HG03432 (cell line): ENCODE measurements at regions not wholly inside any gene's neighbourhood (a gene's known extent, or its start where the extent isn't known, plus 50 kb on each side); places are given as distances from the start of the nearest gene placed in this dataset.

Source experiments
- ATAC-seq: cut with Tn5 transposase; IDR thresholded peaks from one replicate; pipeline ENCODE4 v1.9.1; 2021; ENCODE audit warnings: mild to moderate bottlenecking, moderate library complexity; ENCODE audit not compliant: unreplicated experiment

GRCh38 chr7:94266238-94266644, 128.5 kb upstream of the COL1A2 start:
- ATAC-seq = no peak

- no peak for ATAC-seq
These were observed 123.9 kb upstream of the COL1A2 start for GRCh38 chr7:94270772-94271171.

- no peak for ATAC-seq
These were observed 121.7 kb upstream of the COL1A2 start for GRCh38 chr7:94272821-94273583.

GRCh38 chr7:94274828-94275227, 119.9 kb upstream of the COL1A2 start:
- ATAC-seq = no peak

GRCh38 chr7:94276027-94276426, 118.7 kb upstream of the COL1A2 start:
- ATAC-seq = no peak

GRCh38 chr7:94276795-94277194, 117.9 kb upstream of the COL1A2 start:
- no peak for ATAC-seq

GRCh38 chr7:94277236-94277635, 117.5 kb upstream of the COL1A2 start:
- ATAC-seq = no peak

GRCh38 chr7:94280851-94281250, 113.8 kb upstream of the COL1A2 start:
- no peak for ATAC-seq

- ATAC-seq = no peak
These were observed 110.6 kb upstream of the COL1A2 start for GRCh38 chr7:94284104-94284503.

- ATAC-seq = no peak
These were observed 108.6 kb upstream of the COL1A2 start for GRCh38 chr7:94286111-94286510.

- no peak for ATAC-seq
These were observed 106.6 kb upstream of the COL1A2 start for GRCh38 chr7:94288096-94288495.

GRCh38 chr7:94289071-94289470, 105.6 kb upstream of the COL1A2 start:
- ATAC-seq = no peak

- ATAC-seq = no peak
These were observed 100.1 kb upstream of the COL1A2 start for GRCh38 chr7:94294471-94295131.

GRCh38 chr7:94295850-94296249, 98.8 kb upstream of the COL1A2 start:
- no peak for ATAC-seq

- no peak for ATAC-seq
These were observed 97.8 kb upstream of the COL1A2 start for GRCh38 chr7:94296881-94297280.

GRCh38 chr7:94297397-94297838, 97.3 kb upstream of the COL1A2 start:
- ATAC-seq = no peak

- ATAC-seq = no peak
These were observed 95.8 kb upstream of the COL1A2 start for GRCh38 chr7:94298943-94299342.

GRCh38 chr7:94300176-94300835, 94.4 kb upstream of the COL1A2 start:
- ATAC-seq = no peak

- ATAC-seq = peak; percentile 55
These were observed 93.6 kb upstream of the COL1A2 start for GRCh38 chr7:94301024-94301586.

GRCh38 chr7:94303118-94303517, 91.6 kb upstream of the COL1A2 start:
- ATAC-seq = no peak

- no peak for ATAC-seq
These were observed 91.0 kb upstream of the COL1A2 start for GRCh38 chr7:94303695-94304094.

- no peak for ATAC-seq
These were observed 89.8 kb upstream of the COL1A2 start for GRCh38 chr7:94304878-94305277.
